Smooth muscle cell of the brain vasculature (primary cell): ENCODE measurements at regions not wholly inside any gene's neighbourhood (a gene's known extent, or its start where the extent isn't known, plus 50 kb on each side); places are given as distances from the start of the nearest gene placed in this dataset.

Experiments
- DNase-seq: peaks from one replicate; pipeline ENCODE4 v3.0.0-alpha.2; 2012; ENCODE audit warnings: low read depth, low spot score

DNA sequence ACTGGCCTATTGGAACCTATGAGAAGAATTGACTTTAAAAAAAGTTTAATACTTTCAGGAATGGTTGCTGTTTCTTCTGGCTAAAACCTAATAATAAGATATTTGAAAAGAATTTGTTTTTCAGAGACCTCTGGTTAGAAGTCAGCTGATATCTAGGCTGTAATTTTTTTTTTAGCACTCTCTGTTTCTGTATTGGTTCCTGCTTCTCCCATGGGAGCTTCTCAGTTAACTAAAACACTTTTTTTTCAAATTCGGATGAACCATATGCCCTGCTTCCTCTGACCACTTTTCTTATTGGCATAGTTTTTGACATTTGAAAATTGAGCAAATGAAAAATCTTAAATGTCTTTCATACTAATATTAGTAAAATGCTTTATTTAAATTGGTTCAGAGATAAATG, 163.5 kb upstream of the SLC10A2 start:
- DNase-seq: no peak

DNA sequence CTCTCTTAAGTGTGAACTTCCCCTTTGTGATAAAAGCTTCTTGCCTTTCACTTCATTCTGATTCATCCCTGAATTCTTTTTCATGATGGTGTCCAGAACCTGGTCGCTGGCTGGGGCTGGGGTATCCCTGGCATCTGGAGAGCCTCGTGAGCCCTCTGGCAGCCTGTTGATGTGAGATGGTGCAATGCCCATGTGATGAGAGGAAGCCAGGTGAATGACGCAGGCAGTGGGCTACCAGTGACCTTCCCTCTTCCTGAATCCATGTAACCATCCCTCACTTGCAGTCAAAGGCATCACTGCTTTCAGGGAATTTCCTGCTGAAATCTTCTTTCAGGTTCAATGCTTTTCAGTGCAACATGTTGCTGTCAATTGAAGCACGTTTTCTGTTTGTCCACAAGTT, 158.6 kb upstream of the SLC10A2 start:
- no peak for DNase-seq

DNA sequence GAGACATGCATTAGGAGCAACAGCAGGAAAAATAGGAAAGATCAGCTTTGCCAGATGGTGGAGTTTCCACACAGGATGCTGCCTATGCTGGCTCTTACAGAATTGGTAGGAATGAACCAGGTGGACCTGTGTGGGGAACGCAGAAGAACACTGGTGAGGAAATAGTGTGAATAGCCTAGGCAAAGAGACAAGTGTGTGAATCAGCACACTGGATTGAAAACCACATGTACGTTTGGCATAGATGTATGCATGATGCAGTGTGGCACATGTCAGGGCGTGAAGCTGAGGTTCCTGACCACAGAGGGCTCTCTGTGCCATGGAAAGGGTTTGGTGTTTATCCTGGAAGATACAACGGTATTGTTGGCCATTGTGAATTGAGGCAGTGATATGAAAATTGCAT, 156.5 kb upstream of the SLC10A2 start:
- DNase-seq: no peak

DNA sequence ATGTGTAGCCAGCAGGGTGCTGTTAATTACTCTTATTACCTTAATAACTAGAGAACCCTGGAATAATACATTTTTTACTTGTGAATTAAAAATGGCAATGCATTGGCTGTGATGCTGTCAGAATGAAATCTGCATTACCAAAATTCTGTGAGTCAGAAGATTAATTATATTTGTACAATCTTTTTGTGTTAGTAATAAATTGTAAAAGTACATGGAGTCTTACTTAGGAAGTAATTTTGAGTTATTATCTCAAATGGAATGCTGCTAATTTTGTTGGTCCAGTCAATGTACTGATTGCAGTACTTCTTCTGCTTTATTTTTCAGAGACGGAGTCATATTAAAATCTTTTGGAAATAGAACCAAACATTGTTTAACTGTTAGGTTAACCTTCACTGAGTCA, 152.0 kb upstream of the SLC10A2 start:
- no peak for DNase-seq

DNA sequence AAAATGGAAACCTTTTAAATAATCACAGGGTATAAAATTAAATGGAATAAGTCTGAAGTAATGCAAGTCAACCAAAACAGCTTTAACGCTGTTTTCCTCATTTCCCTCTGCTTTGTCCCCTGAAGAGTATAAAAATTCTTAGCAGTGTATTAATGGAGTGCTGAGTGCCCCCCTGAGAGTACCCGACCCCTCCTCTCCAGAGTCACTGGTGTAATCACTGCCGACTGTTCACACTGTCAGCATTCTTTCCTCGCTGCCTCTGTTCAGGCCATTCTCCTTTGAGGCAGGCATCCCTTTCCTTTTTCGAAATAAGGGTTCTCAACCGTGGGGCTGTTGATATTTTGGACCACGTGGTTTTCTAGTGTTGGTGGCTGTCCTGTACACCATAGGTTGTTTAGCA, 146.9 kb upstream of the SLC10A2 start:
- DNase-seq: no peak

DNA sequence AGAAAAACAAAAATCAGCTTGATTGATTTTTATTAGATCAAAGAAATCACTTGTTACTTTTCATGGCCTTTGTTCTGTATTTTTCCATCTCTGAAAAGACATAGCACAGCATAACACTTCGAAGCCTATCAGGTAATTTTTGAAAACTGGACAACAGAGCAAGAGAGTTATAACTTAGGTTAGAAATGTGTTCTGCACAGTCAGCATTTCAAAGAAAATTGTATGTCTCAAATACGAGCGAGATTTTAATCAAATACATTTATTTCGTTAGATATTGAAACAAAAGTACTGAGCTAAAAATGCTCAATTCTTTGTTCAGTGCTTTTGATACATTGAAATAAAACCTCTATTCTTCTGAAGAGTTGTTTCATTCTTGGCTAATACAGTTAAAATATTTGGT, 144.1 kb upstream of the SLC10A2 start:
- DNase-seq: no peak

DNA sequence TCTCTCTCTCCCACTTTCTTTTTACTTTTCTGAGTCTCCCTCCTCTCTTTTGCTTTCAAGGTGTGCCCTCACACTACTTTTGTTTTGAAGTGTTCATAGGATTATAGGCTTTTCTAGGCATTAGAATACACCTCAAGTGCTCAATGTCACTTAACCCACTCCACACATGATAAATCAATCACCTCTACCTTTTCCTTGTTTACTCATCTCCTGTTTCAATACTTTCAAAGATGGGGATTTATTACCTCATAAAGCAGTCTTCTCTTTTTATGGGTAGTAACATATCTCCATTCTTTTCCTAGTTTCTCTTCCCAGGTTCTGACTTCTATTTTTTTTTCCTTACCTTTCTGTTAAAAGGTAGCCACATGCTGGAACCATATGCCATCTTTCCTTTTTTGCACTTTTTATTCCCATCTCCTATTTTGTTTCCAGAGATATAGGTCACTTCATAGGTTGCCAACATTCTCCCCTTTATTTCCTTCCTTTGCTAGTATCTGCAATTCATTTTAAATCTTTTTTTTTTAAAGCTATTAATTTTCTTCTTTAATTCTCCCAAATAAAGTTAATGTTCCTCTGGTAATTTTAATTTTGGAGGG, 137.6 kb upstream of the SLC10A2 start:
- no peak for DNase-seq

DNA sequence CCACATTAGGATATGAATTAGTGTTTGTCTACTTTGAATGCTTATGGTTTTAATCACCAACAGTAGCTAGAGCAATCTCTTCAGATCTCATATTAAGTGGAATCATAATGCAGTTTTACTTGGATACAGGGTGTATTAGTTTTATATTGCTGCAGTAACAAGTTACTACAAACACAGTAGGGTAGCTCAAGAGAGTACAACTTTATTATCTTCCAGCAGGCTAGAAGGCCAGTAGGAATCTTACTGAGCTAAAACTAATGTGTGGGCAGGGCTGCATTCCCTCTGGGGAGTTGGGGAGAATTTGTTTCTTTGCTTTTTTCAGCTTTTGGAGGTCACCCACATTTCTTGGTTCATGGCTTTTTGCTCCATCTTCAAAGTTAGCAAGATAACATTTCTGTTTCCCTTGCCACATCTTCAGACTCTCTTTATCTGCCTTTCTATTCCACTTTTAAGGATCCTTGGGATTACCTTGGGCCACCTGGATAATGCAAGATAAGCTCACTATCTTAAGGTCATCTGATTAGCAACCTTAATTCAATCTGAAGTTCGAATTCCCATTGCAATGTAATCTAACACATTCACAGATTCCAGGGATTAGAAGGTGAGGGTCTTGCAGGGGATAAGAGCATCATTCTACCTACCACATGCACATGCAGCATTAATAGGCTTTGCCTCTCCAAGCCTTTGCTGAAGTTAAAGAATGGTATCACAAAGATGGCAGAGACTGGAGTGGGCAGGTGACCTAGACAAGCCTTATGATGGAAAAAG, 134.1 kb upstream of the SLC10A2 start:
- DNase-seq: no peak

DNA sequence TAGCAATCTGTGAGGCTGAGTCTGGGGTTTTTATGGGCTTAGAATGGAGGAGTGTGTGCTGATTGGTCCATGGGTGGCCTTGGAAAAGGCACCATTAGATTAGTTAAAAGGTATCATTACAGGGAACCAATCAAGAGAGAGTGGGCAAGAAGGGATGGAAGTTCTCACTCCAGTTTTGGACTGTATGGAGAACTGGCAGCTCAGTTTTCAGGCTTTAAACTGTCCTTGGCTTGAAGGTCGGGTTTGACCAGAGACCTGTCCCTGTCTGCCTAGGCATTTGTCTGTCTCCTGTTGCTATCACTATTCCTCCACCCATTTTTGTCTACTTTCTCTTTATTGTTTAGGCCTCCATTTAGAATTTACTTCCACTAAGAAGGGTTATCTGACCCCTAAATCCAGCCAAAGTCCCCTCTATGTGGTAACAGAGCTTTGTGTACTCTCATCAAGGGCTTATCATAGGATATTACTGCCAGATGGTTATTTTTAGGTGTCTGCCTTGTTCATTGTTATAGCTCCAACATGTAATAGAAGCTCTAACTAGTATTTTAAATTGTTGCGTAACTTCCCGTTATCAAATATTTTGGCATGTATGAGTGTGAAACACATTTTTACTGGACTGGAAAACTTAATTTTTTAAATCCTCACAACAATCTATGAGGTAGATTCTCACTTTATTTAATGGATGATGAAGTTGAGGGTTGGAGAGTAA, 133.3 kb upstream of the SLC10A2 start:
- no peak for DNase-seq

DNA sequence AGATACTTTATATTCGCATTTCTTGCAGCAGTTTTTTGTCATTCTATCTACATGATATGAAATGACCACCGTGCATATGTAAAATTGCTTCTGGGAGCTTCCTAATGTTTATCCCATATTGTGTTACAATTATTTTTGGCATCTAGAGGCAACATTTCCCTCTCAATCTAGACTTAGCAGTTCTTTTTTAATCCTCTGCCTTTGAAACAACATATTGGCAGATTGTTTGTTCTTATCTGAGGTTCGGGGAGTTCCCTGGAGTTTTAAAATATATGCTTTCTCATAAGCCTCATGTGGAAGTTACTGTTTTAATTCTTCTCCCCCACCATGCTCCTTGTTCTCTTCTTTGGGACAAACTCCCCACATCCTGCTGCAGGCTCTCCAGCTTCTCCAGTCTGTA, 130.1 kb upstream of the SLC10A2 start:
- DNase-seq: no peak

DNA sequence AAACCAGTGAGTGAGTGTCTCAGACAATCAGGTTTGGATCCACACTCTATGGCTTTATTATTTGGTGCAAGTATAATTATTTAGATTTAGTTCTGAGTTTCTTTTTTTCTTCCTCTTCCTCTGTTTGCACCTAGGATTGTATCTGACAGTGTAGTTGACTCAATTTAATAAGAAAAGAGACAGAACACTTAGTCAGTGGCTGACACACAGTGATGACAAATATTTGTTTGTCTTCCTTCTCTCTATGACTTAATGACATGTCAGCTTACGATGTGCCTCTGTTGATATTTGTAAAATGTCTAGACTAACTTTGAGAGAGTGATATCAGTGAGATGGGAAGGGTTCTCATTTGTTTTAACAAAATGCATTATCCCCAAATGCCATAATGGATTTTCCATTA, 129.5 kb upstream of the SLC10A2 start:
- no peak for DNase-seq

DNA sequence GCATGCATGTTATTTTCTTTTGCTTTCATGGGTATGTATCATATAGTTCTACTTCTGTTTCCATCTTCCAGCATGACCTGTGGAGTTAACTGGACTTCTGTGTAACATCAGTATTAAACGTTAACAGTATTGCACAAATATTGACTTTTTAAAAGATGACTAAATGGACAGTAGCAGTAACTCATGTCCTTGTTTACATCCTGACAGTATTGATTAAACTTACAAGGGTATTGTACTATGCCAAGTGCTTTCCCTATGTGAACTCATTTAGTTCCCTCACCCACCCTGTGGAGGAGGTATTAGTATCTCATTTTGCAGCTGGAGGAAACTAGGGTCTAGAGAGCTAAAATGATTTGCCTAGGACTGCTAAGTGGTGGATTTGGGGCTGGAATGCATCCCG, 128.7 kb upstream of the SLC10A2 start:
- DNase-seq: no peak

DNA sequence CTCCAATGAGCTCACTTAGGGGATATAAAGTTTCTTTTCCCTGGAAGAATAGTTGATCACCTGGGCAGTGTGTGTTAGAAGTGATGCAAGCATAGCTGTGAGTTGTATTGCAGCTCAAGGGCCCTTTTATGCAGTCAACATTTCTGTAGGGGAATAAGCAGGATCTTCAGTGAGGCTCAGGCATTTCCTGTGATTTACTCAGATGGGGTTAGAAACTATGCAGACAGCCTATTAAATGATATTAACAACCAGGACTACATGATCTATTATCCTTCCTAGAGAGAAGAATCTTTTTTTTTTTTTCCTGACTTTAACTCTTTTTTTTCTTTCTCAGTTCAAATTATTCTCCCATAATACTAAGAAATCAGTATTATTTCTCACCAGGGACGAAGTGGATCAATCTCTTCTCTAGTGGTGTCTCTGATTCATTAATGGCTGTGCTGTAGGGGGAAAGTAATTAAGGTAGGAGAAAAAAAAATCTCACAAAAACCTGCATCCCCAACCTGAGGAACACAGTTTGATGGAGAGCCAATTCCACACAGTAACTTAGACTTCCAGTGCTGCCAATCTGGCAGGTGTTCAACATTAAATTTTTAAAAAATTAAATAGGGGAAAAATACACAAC, 126.4 kb upstream of the SLC10A2 start:
- no peak for DNase-seq

DNA sequence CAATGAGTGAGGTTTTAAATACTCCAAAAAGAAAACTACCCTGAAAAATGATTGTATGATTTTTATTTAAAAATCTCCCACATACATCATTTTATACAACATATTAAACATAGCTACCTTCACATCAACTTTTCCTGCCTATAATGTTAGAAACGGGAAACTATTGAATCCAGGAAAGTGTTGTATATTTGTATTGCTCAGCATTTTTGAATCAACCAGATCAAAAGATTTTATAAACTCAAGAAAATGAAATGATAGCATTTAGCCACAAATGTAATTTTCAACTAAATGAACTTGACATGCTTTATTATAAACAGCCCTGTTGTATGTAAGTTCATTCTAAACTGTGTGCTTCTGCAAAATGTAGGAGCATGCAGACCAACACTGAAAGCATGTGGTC, 124.6 kb upstream of the SLC10A2 start:
- DNase-seq: no peak

DNA sequence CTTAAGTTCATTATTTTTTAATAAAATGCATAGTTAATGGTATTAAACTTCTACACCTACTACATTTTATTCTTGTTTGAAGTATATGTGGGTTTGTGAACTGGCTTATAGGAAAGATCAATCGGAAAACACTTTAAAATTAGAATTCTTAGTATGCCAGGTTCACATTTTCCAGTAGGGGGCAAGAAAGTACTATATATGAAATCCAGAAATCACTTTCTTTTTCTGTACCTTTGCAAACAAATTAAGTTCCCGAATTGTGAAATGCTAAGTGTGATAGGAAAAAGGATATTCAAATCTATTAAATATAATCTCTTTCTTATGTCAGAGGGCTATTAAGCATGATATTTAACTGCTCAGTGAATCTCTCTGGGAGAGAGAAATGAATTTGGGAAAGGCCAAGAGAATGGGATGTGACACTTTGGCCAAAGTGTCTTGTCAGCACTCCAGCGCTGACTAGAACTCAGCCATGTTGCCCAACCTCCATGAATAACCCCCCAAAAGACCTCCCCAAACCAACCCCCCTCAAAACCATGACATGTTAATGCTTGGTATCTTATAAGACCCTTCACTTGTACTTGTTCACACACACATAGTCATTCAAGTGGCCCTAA, 122.6 kb upstream of the SLC10A2 start:
- no peak for DNase-seq

DNA sequence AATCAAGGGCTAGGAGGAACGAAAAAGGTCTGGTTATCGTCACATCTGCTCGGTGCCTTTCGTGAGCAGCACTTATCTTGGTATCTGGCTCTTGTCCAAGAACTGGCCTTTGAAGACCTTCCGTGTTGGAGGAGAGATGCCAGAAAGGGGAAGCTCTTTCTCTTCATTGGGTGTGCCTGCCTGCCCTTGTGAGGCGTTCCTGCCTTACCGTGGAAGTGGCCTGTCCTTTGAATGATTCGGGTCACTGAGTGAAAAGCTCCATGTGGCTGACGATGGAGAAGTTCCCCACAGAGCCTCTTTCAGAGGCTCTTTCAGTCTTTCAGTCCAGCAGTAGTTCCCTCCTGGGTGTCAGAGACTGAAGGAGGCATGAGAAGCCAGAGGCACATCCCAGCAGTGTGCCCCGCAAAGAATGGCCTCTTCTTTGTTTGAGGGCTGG, 121.5 kb upstream of the SLC10A2 start:
- no peak for DNase-seq

DNA sequence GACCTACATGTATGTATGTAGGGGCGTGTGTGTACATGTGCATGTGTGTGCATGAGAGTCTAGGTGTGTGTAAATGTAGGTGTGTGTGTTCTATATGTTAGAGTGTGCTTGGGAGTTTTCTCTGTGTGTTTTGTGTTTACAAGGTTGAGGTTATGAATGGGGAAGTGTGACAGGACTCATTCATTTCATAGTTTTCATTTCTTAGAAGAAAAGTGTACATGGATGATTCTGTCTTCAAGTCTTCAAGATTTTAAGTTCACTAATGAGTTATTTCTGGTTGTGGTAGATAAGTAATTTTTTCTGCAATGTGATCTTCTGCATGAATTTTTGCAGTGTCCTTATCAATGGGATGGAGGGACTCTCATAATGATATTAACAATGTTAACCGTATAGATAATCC, 118.2 kb upstream of the SLC10A2 start:
- no peak for DNase-seq

DNA sequence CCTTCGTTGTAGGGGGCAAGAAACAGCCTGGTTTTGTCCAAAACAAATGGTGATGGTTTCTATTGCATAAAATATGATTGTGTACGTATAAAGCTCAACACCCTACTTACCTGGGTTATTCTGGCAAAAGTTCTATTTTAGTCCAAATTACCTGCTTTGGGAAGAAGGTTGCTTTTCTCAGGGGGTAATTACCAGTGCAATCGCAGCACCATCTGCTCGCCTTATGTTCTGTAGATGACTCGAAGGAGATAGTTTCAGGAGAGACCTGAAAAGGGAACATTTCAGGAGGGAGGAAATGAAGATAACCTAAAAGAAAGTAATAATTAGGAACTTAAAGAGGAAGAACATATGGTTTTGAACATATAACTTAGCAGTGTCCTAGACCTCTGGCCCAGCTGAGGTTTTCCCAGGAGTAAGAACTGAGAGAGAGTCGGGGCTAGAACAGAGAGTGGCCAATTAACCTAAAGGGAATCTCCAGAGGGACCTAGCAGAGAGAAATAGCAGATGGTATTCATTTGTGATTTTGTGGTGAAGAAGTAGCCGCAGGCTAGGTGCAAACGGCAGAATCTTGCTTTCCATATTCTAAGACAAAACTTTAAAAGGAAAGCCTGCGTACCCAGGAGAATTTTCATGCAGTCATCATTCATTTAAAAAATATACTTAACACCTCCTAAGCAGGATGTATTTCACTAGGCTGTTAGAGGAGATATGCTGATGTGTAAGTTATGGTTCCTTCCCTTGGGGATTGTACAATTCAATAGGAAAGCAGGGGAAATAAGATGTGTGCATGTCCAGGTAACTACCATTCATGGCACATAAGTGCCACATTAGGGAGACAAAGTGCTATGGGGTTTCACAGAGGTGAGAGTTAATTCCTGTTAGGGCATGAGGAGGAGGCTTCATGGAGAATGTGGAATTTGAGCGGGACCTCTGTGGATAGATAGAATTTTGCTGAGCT, 113.0 kb upstream of the SLC10A2 start:
- DNase-seq: no peak

DNA sequence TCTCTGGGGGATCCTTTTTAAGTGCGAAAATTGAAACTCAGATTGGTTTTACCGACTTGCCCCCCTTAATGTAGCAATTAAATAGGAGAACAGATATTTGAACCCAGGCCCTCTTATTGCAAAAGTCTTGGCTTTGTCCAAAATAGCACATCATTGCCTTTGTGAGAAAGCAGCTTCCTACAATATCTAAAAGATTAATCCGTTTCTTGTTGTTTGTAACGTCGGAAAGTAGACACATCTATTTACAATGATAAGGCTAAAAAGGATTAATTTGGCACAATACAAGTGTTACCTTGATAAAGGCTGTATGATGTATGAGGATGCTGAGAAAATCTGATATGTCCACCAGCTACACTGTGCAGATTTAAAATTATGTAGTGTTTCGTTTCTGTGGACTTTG, 108.7 kb upstream of the SLC10A2 start:
- no peak for DNase-seq

DNA sequence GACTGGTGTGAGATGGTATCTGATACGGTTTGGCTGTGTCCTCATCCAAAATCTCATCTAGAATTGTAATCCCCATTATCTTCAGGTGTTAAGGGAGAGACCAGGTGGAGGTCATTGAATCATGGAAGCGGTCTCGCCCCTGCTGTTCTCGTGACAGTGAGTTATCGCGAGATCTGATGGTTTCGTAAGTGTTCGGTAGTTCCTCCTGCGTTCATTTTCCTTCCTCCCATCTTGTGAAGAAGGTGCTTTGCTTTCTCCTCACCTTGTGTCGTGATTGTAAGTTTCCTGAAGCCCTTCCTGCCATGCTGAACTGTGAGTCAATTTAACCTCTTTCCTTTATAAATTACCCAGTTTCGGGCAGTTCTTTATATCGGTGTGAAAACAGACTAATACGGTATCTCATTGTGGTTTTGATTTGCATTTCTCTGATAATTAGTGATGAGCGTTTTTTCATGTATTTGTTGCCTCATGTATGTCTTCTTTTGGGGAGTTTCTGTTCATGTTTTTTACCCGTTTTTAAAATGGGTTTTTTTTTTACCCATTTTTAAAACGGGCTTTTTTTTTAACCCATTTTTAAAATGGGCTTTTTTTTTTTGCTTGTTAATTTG, 102.8 kb upstream of the SLC10A2 start:
- DNase-seq: no peak

DNA sequence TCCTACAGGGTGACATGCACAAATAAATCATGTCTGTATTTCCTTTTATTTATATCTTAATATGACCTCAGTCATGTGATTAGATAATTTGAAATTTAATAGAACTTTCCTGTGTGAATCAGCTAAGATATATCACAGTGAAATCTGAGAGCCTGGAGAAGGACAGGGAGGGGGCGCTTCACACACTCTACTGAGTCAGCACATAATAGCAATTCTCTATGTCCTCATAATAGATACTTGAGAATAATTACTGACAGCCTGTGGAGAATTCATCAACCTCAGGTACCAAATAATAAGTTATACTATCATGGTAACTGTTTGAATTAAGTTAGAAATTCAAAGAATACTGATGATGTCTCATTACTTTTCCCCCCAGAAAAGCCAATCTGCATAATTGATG, 98.0 kb upstream of the SLC10A2 start:
- no peak for DNase-seq
